ENCODE measurements at regions not wholly inside any gene's neighbourhood (a gene's known extent, or its start where the extent isn't known, plus 50 kb on each side); places are given as distances from the start of the nearest gene placed in this dataset.
"Not testable (repeated sequence)": the region's sequence is repeated elsewhere in the genome, so short reads cannot be mapped to it uniquely, and the experiment has no call there.

DNA sequence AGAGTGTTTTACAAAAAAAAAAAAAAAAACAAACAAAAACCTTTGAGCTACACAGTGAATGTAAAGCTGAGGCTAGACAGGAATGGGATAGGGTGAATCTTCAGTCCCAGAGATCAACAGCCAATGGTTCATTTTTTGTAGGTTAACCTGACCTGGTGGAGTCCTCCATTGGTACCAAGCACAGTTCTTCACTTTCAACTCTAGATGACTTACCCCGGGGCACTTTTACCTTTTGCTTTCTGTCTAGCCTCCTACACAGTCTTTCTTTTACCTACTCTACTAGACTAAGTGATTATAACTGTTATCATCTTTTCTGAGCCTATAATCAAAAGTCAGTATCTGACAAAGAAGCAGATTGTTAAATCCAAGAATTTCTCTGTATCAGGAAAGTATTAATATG, 50.9 kb downstream of the ANXA2R start:
- DNase-seq (ENCODE audit: low read depth, low spot score): no peak

DNA sequence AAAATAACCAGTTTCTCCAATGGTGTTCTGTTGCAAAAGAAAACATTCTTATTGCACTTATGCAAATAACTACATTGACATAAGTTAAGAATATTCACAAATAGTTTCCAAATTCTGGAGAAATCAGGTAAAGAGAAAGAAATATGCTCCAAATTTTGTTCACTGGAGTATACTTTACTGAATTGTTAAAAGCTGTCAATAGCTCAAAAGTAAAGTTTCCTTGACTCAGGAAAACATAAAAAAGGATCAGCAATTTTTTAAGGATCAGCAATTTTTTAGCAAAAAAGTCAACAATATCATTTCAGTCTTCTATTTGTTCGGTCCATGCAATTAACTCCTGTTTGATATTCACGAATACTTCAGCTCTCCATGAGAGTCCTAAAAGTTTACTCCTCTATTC, 51.6 kb downstream of the ANXA2R start:
- DNase-seq (ENCODE audit: low read depth, low spot score): no peak

DNA sequence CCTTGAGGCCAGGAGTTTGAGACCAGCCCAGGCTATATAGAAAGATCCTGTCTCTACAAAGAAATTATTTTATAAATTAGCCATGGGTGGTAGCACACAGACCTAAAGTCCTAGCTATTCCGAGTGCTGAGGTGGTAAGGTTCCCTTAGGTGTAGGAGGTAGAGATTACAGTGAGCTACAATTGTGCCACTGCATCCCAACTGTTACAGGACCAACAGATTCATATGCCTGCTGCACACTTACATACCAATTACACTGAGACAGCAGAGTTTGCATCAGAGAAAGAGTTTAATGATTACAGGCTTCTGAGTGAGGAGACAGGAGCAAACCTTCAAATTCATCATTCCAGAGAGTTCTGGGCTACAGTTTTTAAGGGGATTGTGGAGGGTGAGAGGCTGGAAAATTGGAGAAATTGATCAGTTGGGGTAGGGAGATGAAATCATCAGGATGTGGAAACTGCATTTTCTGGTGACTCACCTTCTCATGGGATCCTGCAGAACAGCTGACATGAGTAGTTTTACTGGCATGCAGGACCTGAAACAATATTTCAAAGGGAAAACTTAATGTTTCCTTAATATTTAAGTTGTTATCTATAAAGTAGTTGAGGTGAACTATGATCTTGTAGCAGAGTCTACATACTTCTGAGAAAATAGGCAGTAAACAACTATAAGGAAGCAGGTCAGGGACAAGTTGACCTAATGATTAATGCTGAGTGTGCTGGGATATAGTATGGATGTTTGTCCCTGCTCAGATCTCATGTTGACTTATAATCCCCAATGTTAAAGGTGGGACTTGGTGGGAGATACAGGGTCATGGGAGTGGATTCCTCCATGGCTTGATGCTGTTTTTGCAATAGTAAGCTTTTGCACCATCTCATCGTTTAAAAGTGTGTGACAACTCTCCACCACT, 54.7 kb downstream of the ANXA2R start:
- DNase-seq (ENCODE audit: low read depth, low spot score): no peak

DNA sequence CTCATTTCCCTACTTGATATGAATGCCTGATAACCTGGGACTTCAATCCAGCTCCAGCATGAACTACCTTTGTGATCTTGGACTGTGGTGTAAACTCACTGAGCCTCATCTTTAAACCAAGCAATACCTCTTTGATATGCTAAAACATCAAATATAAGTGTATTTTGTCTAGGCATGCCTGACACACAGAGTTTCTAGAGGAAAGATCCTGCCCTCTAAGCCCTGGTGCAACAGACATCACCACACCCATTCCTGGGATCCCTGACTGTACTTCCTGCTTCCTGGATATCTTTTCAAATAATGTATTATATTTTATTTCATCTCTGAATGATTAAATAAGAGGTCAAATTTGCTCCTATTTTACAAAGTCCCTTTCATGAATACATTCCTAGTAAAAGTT, 55.8 kb downstream of the ANXA2R start:
- no peak for DNase-seq (ENCODE audit: low read depth, low spot score)

- DNase-seq (ENCODE audit: low read depth, low spot score): no peak
Measured at GRCh38 chr5:42982107-42982622, 58.0 kb downstream of the ANXA2R start.

GRCh38 chr5:42981417-42982106, 58.6 kb downstream of the ANXA2R start:
- not testable (repeated sequence) for DNase-seq (ENCODE audit: low read depth, low spot score)

DNA sequence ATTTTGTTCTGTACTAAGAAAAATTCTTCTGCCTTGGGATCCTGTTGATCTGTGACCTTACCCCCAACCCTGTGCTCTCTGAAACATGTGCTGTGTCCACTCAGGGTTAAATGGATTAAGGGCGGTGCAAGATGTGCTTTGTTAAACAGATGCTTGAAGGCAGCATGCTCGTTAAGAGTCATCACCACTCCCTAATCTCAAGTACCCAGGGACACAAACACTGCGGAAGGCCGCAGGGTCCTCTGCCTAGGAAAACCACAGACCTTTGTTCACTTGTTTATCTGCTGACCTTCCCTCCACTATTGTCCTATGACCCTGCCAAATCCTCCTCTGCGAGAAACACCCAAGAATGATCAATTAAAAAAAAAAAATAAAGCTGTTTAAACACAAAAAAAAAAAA, 59.1 kb downstream of the ANXA2R start:
- not testable (repeated sequence) for DNase-seq (ENCODE audit: low read depth, low spot score)

GRCh38 chr5:42980391-42980790, 59.7 kb downstream of the ANXA2R start:
- not testable (repeated sequence) for DNase-seq (ENCODE audit: low read depth, low spot score)

DNA sequence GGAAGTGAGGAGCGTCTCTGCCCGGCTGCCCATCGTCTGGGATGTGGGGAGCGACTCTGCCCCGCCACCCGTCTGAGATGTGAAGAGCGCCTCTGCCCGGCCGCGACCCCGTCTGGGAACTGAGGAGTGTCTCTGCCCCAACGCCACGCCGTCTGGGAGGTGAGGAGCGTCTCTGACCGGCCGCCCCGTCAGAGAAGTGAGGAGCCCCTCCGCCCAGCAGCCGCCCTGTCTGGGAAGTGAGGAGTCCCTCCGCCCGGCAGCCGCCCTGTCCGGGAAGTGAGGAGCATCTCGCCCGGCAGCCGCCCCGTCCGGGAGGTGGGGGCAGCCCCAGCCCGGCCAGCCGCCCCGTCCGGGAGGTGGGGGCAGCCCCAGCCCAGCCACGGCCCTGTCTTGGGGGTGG, 60.9 kb downstream of the ANXA2R start:
- not testable (repeated sequence) for DNase-seq (ENCODE audit: low read depth, low spot score)

DNA sequence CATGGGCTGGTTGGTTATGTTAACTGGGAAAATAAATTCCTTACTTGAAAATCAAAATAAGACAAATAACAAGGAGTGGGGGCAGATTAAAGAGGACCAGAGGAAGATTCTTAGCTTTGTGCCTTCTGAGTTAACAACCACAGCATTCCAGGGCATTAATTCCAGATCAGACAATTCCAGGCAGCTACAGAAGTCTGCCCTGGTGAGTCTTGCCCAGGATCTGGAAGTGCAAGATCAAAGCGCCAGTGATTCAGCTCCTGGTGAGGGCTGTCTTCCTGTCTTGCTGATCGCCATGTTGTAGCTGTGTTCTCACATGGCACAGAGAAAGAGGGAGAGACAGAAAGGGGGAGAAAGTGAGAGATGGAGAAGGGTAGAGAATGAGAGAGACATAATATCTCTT, 65.6 kb downstream of the ANXA2R start:
- no peak for DNase-seq (ENCODE audit: low read depth, low spot score)

DNA sequence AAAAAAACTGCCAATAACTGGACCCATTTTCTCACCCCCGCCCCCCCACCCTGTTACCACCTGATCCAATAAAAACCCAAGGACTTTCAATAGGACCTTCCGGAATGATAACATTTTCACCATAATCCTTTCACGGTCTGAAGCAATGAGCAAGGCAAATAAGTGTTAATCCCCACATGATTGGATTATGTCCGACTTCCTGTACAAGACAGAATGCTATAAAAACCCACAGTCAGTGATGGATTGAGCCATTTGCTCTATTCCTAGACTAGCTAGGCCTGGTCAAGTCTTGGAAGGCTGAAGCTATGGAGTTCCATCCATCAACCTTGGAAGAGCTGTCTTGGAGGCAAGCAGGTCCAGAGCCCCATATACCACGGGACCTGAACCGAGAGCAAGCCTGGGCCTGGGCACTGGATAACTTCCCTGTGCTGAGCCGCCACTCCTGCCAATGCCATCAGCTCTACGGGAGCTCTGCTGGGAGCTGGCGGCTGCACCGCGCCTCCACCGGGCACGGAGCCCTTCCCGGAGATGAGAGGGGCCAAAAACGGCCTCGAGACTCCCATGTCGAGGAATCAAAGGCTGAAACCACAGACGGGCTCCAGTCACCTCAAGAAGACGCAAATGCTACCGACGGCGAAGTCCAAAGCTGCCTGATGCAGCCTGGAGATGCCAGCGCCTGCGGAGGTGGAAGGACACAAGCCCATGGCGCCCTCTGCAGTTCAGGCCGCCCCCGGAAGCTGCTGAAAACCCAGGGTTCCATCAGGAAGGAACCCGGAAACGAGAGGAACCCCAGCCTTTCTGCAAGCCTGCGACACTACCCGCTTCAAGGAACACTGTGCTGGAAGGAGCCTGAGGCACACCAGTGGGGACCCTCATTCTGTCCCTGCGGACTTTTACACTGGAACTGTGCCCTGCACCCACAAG, 69.2 kb downstream of the ANXA2R start:
- DNase-seq (ENCODE audit: low read depth, low spot score): no peak

- DNase-seq (ENCODE audit: low read depth, low spot score): no peak
Measured at GRCh38 chr5:42965934-42966333, 74.2 kb downstream of the ANXA2R start.

- DNase-seq (ENCODE audit: low read depth, low spot score): no peak
Measured at GRCh38 chr5:42963412-42963811, 76.7 kb downstream of the ANXA2R start.

- no peak for DNase-seq (ENCODE audit: low read depth, low spot score)
Measured at GRCh38 chr5:42962124-42962523, 78.0 kb downstream of the ANXA2R start.

DNA sequence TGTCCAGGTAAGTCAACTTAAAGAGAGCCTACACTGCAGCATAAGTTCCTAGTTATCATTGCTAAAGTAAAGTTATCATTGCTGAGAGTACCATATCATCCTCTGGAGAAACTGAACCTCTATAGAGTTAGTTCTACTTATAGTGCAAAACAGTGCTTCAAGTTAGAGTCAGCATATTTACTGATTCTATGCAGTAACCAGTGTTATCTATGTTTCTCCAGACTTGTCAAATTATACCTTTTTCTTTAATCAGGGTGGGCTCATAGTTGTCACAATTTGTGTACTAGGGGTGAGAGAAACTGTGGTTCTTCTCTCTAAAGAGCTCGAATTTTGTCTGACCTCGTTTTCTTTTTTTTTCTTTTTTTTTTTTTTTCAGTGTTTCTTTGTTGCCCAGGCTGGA, 79.6 kb downstream of the ANXA2R start:
- DNase-seq (ENCODE audit: low read depth, low spot score): no peak

DNA sequence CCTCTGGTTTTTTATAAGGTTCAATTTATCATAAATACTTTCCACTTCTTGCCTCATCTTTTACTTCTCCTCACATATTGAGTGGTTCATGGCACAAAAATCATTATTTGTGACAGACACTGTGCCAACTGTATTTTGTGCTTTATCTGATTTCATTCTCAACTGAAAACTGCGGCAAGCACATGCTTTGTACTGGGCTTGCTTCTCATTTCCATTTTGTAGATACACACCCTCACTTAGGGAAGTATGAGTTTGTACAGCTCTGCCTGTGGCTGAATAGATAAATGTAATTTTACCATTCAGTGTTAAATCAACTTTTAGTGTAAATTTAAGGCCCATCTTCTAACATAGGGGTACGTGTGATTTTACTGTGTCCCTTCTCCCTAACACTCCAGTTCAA, 83.6 kb downstream of the ANXA2R start:
- DNase-seq (ENCODE audit: low read depth, low spot score): no peak

- DNase-seq (ENCODE audit: low read depth, low spot score): no peak
Measured at GRCh38 chr5:42953041-42953440, 87.1 kb downstream of the ANXA2R start.

DNA sequence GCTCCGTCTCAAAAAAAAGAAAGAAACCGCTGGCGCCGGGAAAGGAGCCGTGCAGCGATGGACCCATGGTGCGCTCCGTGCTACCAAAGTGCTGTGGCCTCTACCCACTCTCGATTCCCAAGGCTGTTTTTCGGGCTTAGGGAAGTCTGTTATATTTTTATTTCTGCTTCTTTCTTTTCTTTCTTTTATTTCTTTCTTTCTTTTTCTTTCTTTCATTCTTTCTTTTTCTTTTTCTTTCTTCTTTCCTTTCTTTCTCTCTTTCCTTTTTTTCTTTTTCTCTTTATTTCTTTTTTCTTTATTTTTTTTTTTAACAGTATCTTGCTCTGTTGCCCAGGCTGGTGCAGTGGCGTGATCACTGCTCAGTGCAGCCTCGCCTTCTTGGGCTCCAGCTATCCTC, 87.5 kb downstream of the ANXA2R start:
- DNase-seq (ENCODE audit: low read depth, low spot score): no peak

GRCh38 chr5:42951293-42951840, 88.8 kb downstream of the ANXA2R start:
- DNase-seq (ENCODE audit: low read depth, low spot score): no peak

DNA sequence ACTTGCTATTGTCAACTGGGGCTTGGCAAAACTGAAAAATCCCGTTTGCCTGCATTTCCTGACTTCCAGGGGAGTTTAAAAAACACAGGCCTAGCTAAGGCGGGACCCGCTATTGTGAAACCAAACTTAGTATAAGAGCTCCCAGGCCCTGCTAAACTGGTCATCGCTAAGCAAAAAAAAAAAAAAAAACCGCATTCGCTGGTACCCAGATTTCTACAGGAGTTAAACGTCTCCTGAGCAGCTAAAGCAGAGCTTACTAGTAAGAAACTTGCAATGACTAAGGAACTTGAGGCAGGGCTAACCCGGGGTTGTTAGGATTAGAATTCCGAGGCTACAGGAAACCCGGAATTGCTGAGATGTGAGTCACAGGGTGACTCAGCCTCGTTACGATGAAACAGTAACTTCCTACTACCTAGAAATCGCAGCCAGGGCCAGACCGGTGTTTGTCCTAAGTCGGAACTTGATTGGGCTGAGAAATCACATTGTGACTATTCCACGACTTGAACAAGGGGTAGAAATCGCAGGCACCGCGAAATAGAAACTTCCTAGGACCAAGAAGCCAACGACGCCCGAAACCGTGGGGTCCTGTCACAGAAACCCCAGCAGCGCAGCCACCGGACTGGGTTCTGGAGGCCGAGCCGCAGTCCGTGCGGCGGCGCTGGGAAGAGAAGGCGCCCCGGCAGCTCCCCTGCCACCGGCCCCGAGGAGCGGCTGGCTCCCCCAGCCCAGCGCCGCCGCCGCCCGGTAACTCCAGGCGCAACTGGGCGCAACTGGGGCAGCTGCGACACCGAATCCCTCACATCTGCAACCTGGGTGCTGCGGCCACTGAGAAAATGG, 89.4 kb downstream of the ANXA2R start:
- peak; percentile 85 for DNase-seq (ENCODE audit: low read depth, low spot score)

DNA sequence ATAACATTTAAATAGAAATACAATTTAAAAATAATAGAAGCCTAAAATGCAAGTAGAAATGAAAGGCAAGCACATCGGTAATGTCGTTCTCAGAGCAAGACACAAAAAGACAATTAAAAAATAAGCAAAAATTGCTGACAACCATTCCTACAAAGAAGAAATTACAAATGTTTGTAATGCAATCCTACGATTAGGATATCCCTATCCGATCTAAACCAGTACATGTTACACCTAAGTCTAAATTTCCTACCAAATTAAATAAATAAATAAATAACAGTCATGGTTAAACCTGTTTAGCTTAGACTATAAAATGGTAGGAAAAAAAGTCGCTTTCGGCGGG, 90.0 kb downstream of the ANXA2R start:
- no peak for DNase-seq (ENCODE audit: low read depth, low spot score)
